CD8-positive, alpha-beta memory T cell (primary cell): ENCODE measurements at regions not wholly inside any gene's neighbourhood (a gene's known extent, or its start where the extent isn't known, plus 50 kb on each side); places are given as distances from the start of the nearest gene placed in this dataset.

ENCODE experiments used
- CTCF ChIA-PET: fragments of 350-600 bp; sonication (Branson Sonifier 250); formaldehyde crosslinking; loops from one replicate; lab custom pipeline; 2021; ENCODE audit warnings: antibody characterized with exemption; lab: Charles Lee
- POLR2A ChIA-PET: fragments of 350-600 bp; sonication (Branson Sonifier 250); formaldehyde crosslinking; loops from one replicate; lab custom pipeline; 2021; ENCODE audit warnings: antibody characterized with exemption; lab: Charles Lee
- DNase-seq, 5 donors: peaks; one replicate each; pipeline versions ENCODE4 v3.0.0 to v3.0.0-alpha.2; 2020 to 2022; ENCODE audit warnings: mixed read lengths in 1 of 5
- H3K27ac ChIP-seq: one replicate; pipeline ENCODE4 v1.7.0; 2013; ENCODE audit warnings: low read depth, mild to moderate bottlenecking, low read length, moderate library complexity
- H3K27me3 ChIP-seq: 2 replicates; pipeline ENCODE4 v1.7.0; 2013; ENCODE audit warnings: low read length, mild to moderate bottlenecking; ENCODE audit not compliant: insufficient read depth, poor library complexity, severe bottlenecking
- H3K36me3 ChIP-seq: 2 replicates; pipeline ENCODE4 v1.7.0; 2013; ENCODE audit warnings: mild to moderate bottlenecking, low read length, moderate library complexity; ENCODE audit not compliant: insufficient read depth
- H3K4me1 ChIP-seq: 2 replicates; pipeline ENCODE4 v1.7.0; 2013; ENCODE audit warnings: mild to moderate bottlenecking, low read length, moderate library complexity; ENCODE audit not compliant: insufficient read depth
- H3K4me3 ChIP-seq: 2 replicates; pipeline ENCODE4 v1.7.0; 2013; ENCODE audit warnings: mild to moderate bottlenecking, low read length
- H3K9me3 ChIP-seq: 2 replicates; pipeline ENCODE4 v1.7.0; 2013; ENCODE audit warnings: mild to moderate bottlenecking, low read length
- H3K27ac Mint-ChIP-seq, 8 donors: one replicate each; pipeline ENCODE4 v1.8.0; 2020 to 2021; ENCODE audit warnings: mixed read lengths in 8 of 8, mild to moderate bottlenecking in 6 of 8, inconsistent platforms in 3 of 8, moderate library complexity in 3 of 8
- H3K27me3 Mint-ChIP-seq, 2 donors: one replicate each; pipeline ENCODE4 v1.8.0; 2020 to 2021; ENCODE audit warnings: mixed read lengths in 2 of 2, mild to moderate bottlenecking in 1 of 2, moderate library complexity in 1 of 2
- H3K36me3 Mint-ChIP-seq, 3 donors: one replicate each; pipeline ENCODE4 v1.8.0; 2020 to 2021; ENCODE audit warnings: mixed read lengths in 3 of 3, inconsistent platforms in 1 of 3, mild to moderate bottlenecking in 1 of 3
- H3K4me1 Mint-ChIP-seq, 3 donors: one replicate each; pipeline ENCODE4 v1.8.0; 2020 to 2021; ENCODE audit warnings: mixed read lengths in 3 of 3, inconsistent platforms in 1 of 3, mild to moderate bottlenecking in 1 of 3
- H3K4me3 Mint-ChIP-seq, 7 donors: one replicate each; pipeline ENCODE4 v1.8.0; 2020 to 2021; ENCODE audit warnings: mixed read lengths in 7 of 7, mild to moderate bottlenecking in 6 of 7, moderate library complexity in 4 of 7, inconsistent platforms in 2 of 7
- H3K9me3 Mint-ChIP-seq, 5 donors: one replicate each; pipeline ENCODE4 v1.8.0; 2020 to 2022; ENCODE audit warnings: mixed read lengths in 5 of 5, mild to moderate bottlenecking in 3 of 5, moderate library complexity in 2 of 5, inconsistent platforms in 1 of 5

- DNase-seq, result no peak
- Histone ChIP-seq H3K9me3 (no peaks in the 10 kb centered on the region), H3K27ac (no peak overlapping the region), H3K27me3 (no peaks in the 10 kb centered on the region), H3K36me3 (no peaks in the 10 kb centered on the region), H3K4me1 (no peaks in the 10 kb centered on the region), H3K4me3 (no peak overlapping the region)
- CTCF ChIA-PET, result no interaction called here
- H3K9me3 Mint-ChIP-seq, result peaks cover 0 to 14% (median 0%) of the 10 kb centered on the region in 5 donors
- H3K27ac Mint-ChIP-seq, result no peak overlapping the region
- H3K4me1 Mint-ChIP-seq, result no peaks in the 10 kb centered on the region
- H3K4me3 Mint-ChIP-seq, result no peak overlapping the region
- POLR2A ChIA-PET, result no interaction called here
- no peaks in the 10 kb centered on the region for H3K36me3 Mint-ChIP-seq
- H3K27me3 Mint-ChIP-seq, result no peaks in the 10 kb centered on the region
These were observed 402.0 kb upstream of the MMADHC start for GRCh38 chr2:149989447-149990063.

DNA sequence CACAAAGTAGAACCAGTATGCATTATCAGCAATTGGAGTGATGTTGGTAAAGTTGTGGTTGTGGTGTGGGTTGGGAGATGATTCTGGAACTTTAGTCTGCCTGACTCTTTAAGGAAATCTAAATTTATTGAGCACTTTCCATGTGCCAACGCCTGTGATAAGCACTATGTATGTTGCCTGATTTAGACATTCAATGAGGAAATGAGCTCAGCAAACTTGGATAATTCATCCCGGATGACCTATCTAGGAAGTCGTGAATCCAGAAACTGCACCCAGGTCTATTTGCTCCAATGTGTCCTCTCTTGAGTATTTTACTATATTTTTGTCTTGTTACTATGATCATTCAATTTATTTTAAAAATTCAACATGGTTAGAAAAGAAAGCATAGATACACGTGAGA lies 400.8 kb upstream of the MMADHC start:
- Histone ChIP-seq H3K27ac (no peak overlapping the region), H3K4me1 (no peaks in the 10 kb centered on the region), H3K4me3 (no peak overlapping the region), H3K36me3 (no peaks in the 10 kb centered on the region), H3K27me3 (no peaks in the 10 kb centered on the region), H3K9me3 (no peaks in the 10 kb centered on the region)
- ChIA-PET CTCF (no interaction called here), POLR2A (no interaction called here)
- DNase-seq, result no peak
- no peaks in the 10 kb centered on the region for H3K27me3 Mint-ChIP-seq
- no peak overlapping the region for H3K27ac Mint-ChIP-seq
- no peaks in the 10 kb centered on the region for H3K4me1 Mint-ChIP-seq
- no peaks in the 10 kb centered on the region for H3K36me3 Mint-ChIP-seq
- no peak overlapping the region for H3K4me3 Mint-ChIP-seq
- peaks cover 0 to 11% (median 0%) of the 10 kb centered on the region in 5 donors for H3K9me3 Mint-ChIP-seq

- Histone ChIP-seq H3K36me3 (no peaks in the 10 kb centered on the region), H3K9me3 (no peaks in the 10 kb centered on the region), H3K4me1 (no peaks in the 10 kb centered on the region), H3K4me3 (no peak overlapping the region), H3K27ac (no peak overlapping the region), H3K27me3 (no peaks in the 10 kb centered on the region)
- H3K9me3 Mint-ChIP-seq, result peaks cover 0 to 8% (median 2%) of the 10 kb centered on the region in 5 donors
- no peak overlapping the region for H3K27ac Mint-ChIP-seq
- H3K36me3 Mint-ChIP-seq, result no peaks in the 10 kb centered on the region
- DNase-seq, result no peak
- no peak overlapping the region for H3K4me3 Mint-ChIP-seq
- H3K27me3 Mint-ChIP-seq, result no peaks in the 10 kb centered on the region
- H3K4me1 Mint-ChIP-seq, result no peaks in the 10 kb centered on the region
- POLR2A ChIA-PET, result no interaction called here
- CTCF ChIA-PET, result no interaction called here
These were observed 399.3 kb upstream of the MMADHC start for GRCh38 chr2:149986861-149987260.

GRCh38 chr2:149984311-149984710 lies 396.7 kb upstream of the MMADHC start:
- ChIA-PET CTCF (no interaction called here), POLR2A (no interaction called here)
- Histone ChIP-seq H3K27me3 (no peaks in the 10 kb centered on the region), H3K4me3 (no peak overlapping the region), H3K4me1 (no peaks in the 10 kb centered on the region), H3K9me3 (no peaks in the 10 kb centered on the region), H3K27ac (no peak overlapping the region), H3K36me3 (no peaks in the 10 kb centered on the region)
- H3K4me1 Mint-ChIP-seq, result no peaks in the 10 kb centered on the region
- peaks cover 0 to 9% (median 7%) of the 10 kb centered on the region in 5 donors for H3K9me3 Mint-ChIP-seq
- no peak overlapping the region for H3K4me3 Mint-ChIP-seq
- no peak for DNase-seq
- H3K27me3 Mint-ChIP-seq, result no peaks in the 10 kb centered on the region
- H3K27ac Mint-ChIP-seq, result no peak overlapping the region
- no peaks in the 10 kb centered on the region for H3K36me3 Mint-ChIP-seq

DNA sequence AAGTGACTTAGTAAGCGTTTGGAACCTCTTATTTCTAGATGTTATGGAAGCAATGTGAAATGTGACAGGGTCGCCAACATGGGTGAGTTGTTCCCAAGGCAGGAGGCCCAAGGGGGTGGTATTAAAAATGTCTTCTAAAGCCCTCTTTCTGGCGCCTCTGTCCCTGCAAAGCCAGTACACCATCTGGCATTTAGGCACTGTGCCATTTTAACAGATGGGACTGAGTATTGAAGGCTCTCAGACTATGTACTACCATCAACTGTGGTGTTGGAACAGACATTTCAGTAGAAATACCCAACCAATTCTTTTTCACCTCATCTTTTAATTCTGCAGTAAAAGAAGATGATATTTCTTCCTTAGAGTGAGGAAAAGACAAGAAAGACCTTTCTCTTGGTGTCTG lies 384.5 kb upstream of the MMADHC start:
- Mint-ChIP-seq H3K9me3 (peaks cover 2 to 8% (median 5%) of the 10 kb centered on the region in 5 donors), H3K4me1 (no peaks in the 10 kb centered on the region), H3K36me3 (no peaks in the 10 kb centered on the region), H3K27ac (no peak overlapping the region), H3K27me3 (no peaks in the 10 kb centered on the region), H3K4me3 (no peak overlapping the region)
- Histone ChIP-seq H3K27me3 (no peaks in the 10 kb centered on the region), H3K27ac (no peak overlapping the region), H3K36me3 (no peaks in the 10 kb centered on the region), H3K4me3 (no peak overlapping the region), H3K9me3 (no peaks in the 10 kb centered on the region), H3K4me1 (no peaks in the 10 kb centered on the region)
- ChIA-PET POLR2A (no interaction called here), CTCF (no interaction called here)
- DNase-seq, result no peak

GRCh38 chr2:149954981-149955600 lies 367.5 kb upstream of the MMADHC start:
- H3K9me3 ChIP-seq, result no peaks in the 10 kb centered on the region
- Mint-ChIP-seq H3K4me1 (no peaks in the 10 kb centered on the region), H3K27me3 (no peaks in the 10 kb centered on the region), H3K36me3 (no peaks in the 10 kb centered on the region), H3K4me3 (no peak overlapping the region), H3K27ac (no peak overlapping the region), H3K9me3 (peaks cover 0 to 7% (median 3%) of the 10 kb centered on the region in 5 donors)
- ChIA-PET CTCF (no interaction called here), POLR2A (no interaction called here)
- no peak overlapping the region for H3K4me3 ChIP-seq
- no peak overlapping the region for H3K27ac ChIP-seq
- no peaks in the 10 kb centered on the region for H3K36me3 ChIP-seq
- no peaks in the 10 kb centered on the region for H3K4me1 ChIP-seq
- no peaks in the 10 kb centered on the region for H3K27me3 ChIP-seq
- no peak for DNase-seq

GRCh38 chr2:149953627-149954026 lies 366.1 kb upstream of the MMADHC start:
- no peaks in the 10 kb centered on the region for H3K4me1 ChIP-seq
- H3K36me3 Mint-ChIP-seq, result no peaks in the 10 kb centered on the region
- H3K27ac Mint-ChIP-seq, result no peak overlapping the region
- H3K27me3 ChIP-seq, result no peaks in the 10 kb centered on the region
- H3K27me3 Mint-ChIP-seq, result no peaks in the 10 kb centered on the region
- ChIA-PET POLR2A (no interaction called here), CTCF (no interaction called here)
- no peak overlapping the region for H3K27ac ChIP-seq
- H3K36me3 ChIP-seq, result no peaks in the 10 kb centered on the region
- no peaks in the 10 kb centered on the region for H3K9me3 ChIP-seq
- DNase-seq, result no peak
- no peak overlapping the region for H3K4me3 ChIP-seq
- H3K9me3 Mint-ChIP-seq, result peaks cover 0 to 7% (median 0%) of the 10 kb centered on the region in 5 donors
- no peak overlapping the region for H3K4me3 Mint-ChIP-seq
- no peaks in the 10 kb centered on the region for H3K4me1 Mint-ChIP-seq

GRCh38 chr2:149931486-149931885 lies 343.9 kb upstream of the MMADHC start:
- H3K4me1 Mint-ChIP-seq, result no peaks in the 10 kb centered on the region
- ChIA-PET CTCF (no interaction called here), POLR2A (no interaction called here)
- H3K9me3 Mint-ChIP-seq, result peaks cover 0 to 7% (median 2%) of the 10 kb centered on the region in 5 donors
- Histone ChIP-seq H3K27me3 (no peaks in the 10 kb centered on the region), H3K27ac (no peak overlapping the region), H3K4me1 (no peaks in the 10 kb centered on the region), H3K36me3 (no peaks in the 10 kb centered on the region), H3K4me3 (no peak overlapping the region), H3K9me3 (no peaks in the 10 kb centered on the region)
- no peak for DNase-seq
- no peak overlapping the region for H3K4me3 Mint-ChIP-seq
- H3K27me3 Mint-ChIP-seq, result no peaks in the 10 kb centered on the region
- no peaks in the 10 kb centered on the region for H3K36me3 Mint-ChIP-seq
- H3K27ac Mint-ChIP-seq, result no peak overlapping the region
